GM04504 (cell line): ENCODE measurements at regions not wholly inside any gene's neighbourhood (a gene's known extent, or its start where the extent isn't known, plus 50 kb on each side); places are given as distances from the start of the nearest gene placed in this dataset.
A peak's percentile ranks its signal among the peaks of the same experiment; 100 is the strongest.
"Not testable (repeated sequence)": the region's sequence is repeated elsewhere in the genome, so short reads cannot be mapped to it uniquely, and the experiment has no call there.

Experiments used
- DNase-seq: peaks from one replicate; pipeline ENCODE4 v3.0.0-alpha.2; 2012; ENCODE audit warnings: low read depth

- DNase-seq = not testable (repeated sequence)
These were observed 104.3 kb downstream of the MTPN start for GRCh38 chr7:135872861-135873260.

GRCh38 chr7:135862586-135863340 lies 114.2 kb upstream of the FAM180A start:
- no peak for DNase-seq

- peak; percentile 19 for DNase-seq
These were observed 110.9 kb upstream of the FAM180A start for GRCh38 chr7:135859538-135859937.

GRCh38 chr7:135858851-135859250 lies 110.2 kb upstream of the FAM180A start:
- no peak for DNase-seq

GRCh38 chr7:135858379-135858778 lies 109.8 kb upstream of the FAM180A start:
- no peak for DNase-seq

GRCh38 chr7:135857519-135858274 lies 109.1 kb upstream of the FAM180A start:
- DNase-seq = no peak

GRCh38 chr7:135856356-135857144 lies 107.9 kb upstream of the FAM180A start:
- DNase-seq = peak; percentile 32

GRCh38 chr7:135855846-135856245 lies 107.2 kb upstream of the FAM180A start:
- DNase-seq = peak; percentile 73

- DNase-seq = peak; percentile 71
These were observed 104.9 kb upstream of the FAM180A start for GRCh38 chr7:135853499-135853898.

- no peak for DNase-seq
These were observed 104.4 kb upstream of the FAM180A start for GRCh38 chr7:135853008-135853407.

GRCh38 chr7:135847242-135847641 lies 98.6 kb upstream of the FAM180A start:
- no peak for DNase-seq

GRCh38 chr7:135846339-135846738 lies 97.7 kb upstream of the FAM180A start:
- no peak for DNase-seq

GRCh38 chr7:135845415-135846075 lies 96.9 kb upstream of the FAM180A start:
- no peak for DNase-seq

GRCh38 chr7:135844903-135845302 lies 96.3 kb upstream of the FAM180A start:
- DNase-seq = no peak

- DNase-seq = no peak
These were observed 94.6 kb upstream of the FAM180A start for GRCh38 chr7:135843214-135843613.

GRCh38 chr7:135842446-135843179 lies 94.0 kb upstream of the FAM180A start:
- DNase-seq = peak; percentile 17

- DNase-seq = no peak
These were observed 92.0 kb upstream of the FAM180A start for GRCh38 chr7:135840591-135840990.

- DNase-seq = no peak
These were observed 89.1 kb upstream of the FAM180A start for GRCh38 chr7:135837675-135838074.

- DNase-seq = no peak
These were observed 85.7 kb upstream of the FAM180A start for GRCh38 chr7:135834266-135834665.

GRCh38 chr7:135833642-135834041 lies 85.0 kb upstream of the FAM180A start:
- DNase-seq = no peak

- no peak for DNase-seq
These were observed 83.0 kb upstream of the FAM180A start for GRCh38 chr7:135831455-135832195.
